Bronchial epithelial cell (primary cell): ENCODE measurements at regions not wholly inside any gene's neighbourhood (a gene's known extent, or its start where the extent isn't known, plus 50 kb on each side); places are given as distances from the start of the nearest gene placed in this dataset.

ENCODE experiments used
- DNase-seq: peaks from one replicate; pipeline ENCODE4 v3.0.0-alpha.2; 2010; ENCODE audit warnings: low read depth
- FAIRE-seq: peaks from 2 replicates; lab custom pipeline; 2011; peaks lifted over from hg19 to GRCh38; lab: Jason Lieb, UNC
- H3K27me3 ChIP-seq: 2 replicates; pipeline ENCODE4 v1.5.1; 2011; ENCODE audit warnings: low read length; ENCODE audit not compliant: control insufficient read depth, insufficient read depth
- H3K36me3 ChIP-seq: 2 replicates; pipeline ENCODE4 v1.5.1; 2011; ENCODE audit warnings: low read length; ENCODE audit not compliant: control insufficient read depth, insufficient read depth
- H3K4me3 ChIP-seq: 2 replicates; pipeline ENCODE4 v1.5.1; 2011; ENCODE audit warnings: mild to moderate bottlenecking, low read depth, low read length, control low read depth
- TF ChIP-seq, protein P1 (sequence below): IDR thresholded peaks from 2 replicates; pipeline ENCODE4 v1.5.1; 2011; ENCODE audit warnings: mild to moderate bottlenecking, moderate library complexity, low read length, control low read depth, inconsistent platforms; ENCODE audit not compliant: insufficient read depth, severe bottlenecking

DNA sequence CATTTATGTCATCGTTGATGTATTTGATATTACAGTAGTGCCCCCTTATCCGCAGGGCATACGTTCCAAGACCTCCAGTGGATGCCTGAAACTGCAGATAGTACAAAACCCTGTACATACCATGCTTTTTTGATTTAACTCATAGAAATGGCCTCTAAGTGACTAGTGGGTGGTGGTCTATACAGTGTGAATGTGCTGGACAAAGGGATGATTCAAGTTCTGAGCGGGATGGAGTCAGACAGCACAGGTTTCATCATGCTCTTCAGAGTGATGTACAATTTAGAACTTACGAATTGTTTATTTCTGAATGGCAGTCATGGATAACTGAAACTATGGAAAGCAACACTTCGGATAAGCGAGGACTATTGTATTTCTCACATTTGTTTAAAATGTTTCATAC is 473.1 kb upstream of the FANCL start:
- DNase-seq (no peak), FAIRE-seq (no peak)
- H3K36me3 ChIP-seq = no peaks in the 10 kb centered on the region
- no peaks in the 10 kb centered on the region for H3K27me3 ChIP-seq
- no peak overlapping the region for H3K4me3 ChIP-seq
- TF ChIP-seq, protein P1, sequence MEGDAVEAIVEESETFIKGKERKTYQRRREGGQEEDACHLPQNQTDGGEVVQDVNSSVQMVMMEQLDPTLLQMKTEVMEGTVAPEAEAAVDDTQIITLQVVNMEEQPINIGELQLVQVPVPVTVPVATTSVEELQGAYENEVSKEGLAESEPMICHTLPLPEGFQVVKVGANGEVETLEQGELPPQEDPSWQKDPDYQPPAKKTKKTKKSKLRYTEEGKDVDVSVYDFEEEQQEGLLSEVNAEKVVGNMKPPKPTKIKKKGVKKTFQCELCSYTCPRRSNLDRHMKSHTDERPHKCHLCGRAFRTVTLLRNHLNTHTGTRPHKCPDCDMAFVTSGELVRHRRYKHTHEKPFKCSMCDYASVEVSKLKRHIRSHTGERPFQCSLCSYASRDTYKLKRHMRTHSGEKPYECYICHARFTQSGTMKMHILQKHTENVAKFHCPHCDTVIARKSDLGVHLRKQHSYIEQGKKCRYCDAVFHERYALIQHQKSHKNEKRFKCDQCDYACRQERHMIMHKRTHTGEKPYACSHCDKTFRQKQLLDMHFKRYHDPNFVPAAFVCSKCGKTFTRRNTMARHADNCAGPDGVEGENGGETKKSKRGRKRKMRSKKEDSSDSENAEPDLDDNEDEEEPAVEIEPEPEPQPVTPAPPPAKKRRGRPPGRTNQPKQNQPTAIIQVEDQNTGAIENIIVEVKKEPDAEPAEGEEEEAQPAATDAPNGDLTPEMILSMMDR = no peak

DNA sequence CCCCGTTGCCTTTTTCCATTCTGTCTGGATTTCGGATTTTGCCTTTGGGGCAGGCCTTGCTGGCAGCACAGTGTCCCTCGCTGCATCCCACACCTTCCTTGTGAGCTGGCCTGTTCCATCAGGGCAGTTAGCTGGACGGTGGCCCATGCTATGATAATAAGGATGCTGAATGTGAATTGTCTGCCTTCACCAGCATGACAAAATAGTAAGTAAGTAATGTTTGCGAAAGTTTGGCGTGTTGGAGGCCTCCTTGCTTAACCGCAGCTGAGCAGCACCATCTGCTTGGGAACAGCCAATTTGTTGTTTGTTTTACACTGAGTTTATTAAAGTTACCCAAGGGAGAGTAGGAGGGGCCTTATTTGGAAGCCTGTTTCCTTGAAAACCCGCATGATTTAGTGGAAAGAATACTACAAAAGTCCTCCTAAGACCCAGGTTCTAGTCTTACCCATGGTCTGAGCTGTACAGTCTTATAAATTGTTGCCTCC is 469.7 kb upstream of the FANCL start:
- Histone ChIP-seq H3K4me3 (no peak overlapping the region), H3K27me3 (no peaks in the 10 kb centered on the region), H3K36me3 (no peaks in the 10 kb centered on the region)
- FAIRE-seq = no peak
- TF ChIP-seq, protein P1 = no peak
- no peak for DNase-seq

DNA sequence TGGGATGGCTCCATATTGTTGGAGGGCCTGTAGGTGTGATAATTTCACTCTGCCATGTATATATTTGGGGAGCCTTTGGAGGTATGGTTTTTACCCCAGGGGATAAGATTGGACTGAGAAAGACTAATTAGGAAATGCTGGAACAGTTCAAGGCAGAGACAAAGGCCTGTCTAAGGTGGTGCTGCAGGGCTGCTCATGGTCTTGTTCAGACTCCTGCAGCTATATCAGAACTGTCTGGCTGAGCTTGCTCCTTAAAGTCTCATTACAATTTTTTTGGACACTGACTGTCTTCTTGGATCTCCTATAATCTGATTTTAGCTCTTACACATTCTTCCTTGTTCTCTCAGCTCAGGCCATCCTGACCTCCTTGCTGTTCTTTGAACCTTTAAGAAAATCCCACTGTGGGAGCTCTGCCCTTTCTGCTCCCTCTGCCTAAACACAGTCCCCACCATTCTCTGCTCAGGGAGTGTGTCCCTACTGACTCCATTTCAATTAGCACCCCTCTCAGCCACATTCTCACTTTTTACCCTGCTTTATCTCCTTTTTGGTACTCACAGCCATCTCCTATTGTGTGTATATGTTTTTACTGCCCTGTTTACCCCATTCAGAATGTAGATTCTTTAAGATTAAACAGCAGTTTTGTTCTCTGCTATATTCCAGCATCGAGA is 468.7 kb upstream of the FANCL start:
- FAIRE-seq (no peak), DNase-seq (no peak)
- TF ChIP-seq, protein P1 = no peak
- no peaks in the 10 kb centered on the region for H3K27me3 ChIP-seq
- H3K4me3 ChIP-seq = no peak overlapping the region
- H3K36me3 ChIP-seq = no peaks in the 10 kb centered on the region

DNA sequence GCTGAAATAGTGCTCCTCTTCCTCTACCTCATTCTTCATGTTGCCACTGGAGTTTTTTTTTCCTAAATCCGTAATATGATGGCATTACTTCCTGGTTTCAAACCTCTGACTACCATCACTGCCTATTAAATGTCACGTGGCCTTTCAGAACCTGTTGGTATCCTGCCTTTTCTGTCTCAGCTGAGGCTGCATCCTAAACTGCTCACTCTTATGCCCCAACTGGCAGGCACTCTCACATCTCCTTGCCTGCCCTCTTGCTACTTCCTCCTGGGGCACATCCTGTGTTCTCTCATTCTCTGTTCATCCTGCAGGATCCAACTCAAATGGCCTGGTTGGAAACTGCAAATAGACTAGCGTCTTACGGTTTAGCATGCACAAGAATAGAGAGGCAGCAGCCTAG is 468.1 kb upstream of the FANCL start:
- H3K36me3 ChIP-seq = no peaks in the 10 kb centered on the region
- no peaks in the 10 kb centered on the region for H3K27me3 ChIP-seq
- FAIRE-seq (no peak), DNase-seq (no peak)
- TF ChIP-seq, protein P1 = no peak
- H3K4me3 ChIP-seq = no peak overlapping the region

DNA sequence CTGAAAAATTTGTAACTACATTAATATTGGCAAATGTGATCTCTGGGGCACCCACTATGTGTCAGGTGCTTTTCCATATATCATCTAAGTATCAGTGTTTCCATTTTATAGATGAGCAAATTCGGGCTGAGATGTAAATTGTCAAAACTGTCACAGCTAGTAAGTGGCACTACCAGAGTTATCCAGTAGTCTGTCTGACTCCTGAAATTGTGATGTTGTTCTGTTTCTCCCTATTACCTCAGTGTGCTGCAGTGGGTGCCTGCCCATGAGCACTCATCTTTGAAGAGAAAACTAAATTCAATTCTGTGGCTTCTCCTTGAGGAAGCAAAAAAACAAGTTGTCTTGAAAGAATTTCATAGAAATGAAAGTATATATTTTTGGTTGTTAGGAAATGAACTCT is 467.4 kb upstream of the FANCL start:
- Histone ChIP-seq H3K27me3 (no peaks in the 10 kb centered on the region), H3K4me3 (no peak overlapping the region), H3K36me3 (no peaks in the 10 kb centered on the region)
- TF ChIP-seq, protein P1 = no peak
- FAIRE-seq = no peak
- no peak for DNase-seq
